ENCODE measurements at regions not wholly inside any gene's neighbourhood (a gene's known extent, or its start where the extent isn't known, plus 50 kb on each side); places are given as distances from the start of the nearest gene placed in this dataset.

DNA sequence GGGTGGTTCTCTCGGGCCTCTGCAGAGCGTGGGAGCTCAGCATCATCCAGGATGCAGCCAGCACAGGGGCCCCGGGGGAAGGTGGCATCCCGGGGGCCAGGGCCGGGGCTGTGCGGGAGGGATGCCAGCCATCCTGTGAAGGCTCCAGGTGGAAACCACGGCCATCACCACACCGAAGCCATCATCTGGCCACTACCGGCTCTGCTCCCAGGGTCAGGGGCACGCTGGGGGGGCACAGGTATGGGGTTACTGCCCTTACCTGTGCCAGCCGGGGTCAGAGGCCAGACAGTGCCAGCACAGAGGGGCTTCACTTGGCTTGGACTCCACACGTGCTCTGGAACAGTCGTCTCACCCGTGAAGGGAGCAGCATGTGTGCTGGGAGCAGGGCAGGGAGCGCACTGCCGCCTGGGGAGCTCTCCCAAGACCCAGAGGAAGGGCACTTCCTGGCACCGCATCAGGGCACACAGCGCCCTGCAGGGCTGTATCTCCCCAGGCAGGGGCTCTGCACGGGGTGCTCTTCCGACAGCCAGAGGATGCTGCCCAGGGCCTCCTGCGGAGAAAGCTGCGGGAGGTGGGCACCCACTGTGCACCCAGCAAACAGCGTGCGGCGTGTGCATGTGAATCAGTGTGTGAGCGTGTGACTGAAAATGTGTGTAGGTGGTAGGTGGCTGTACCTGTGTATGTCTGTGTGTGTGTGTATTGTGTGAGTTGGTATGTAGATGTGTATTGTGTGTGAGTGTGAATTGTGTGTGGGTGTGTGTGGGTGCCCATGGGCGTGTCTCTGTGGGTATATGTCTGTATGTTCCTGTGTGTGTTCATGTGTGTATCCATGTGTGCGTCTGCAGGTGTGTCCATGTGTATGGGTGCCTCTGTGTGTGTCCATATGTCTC, 75.0 kb downstream of the PTGR3 start:
- Histone ChIP-seq H3K79me1 (ENCODE audit: low read length) (no peaks in the 10 kb centered on the region), H2BK5ac (ENCODE audit: low read length) (no peak overlapping the region), H3K23ac (ENCODE audit: low read length) (no peak overlapping the region), H3K56ac (ENCODE audit: low read length) (no peak overlapping the region), H3K4me2 (ENCODE audit: low read length) (no peak overlapping the region), H2BK15ac (replicated peaks; ENCODE audit: low read depth) (no peak overlapping the region), H3K4ac (ENCODE audit: low read depth, low read length) (no peak overlapping the region), H3K18ac (ENCODE audit: low read length) (no peak overlapping the region), H3K4me1 (ENCODE audit: control insufficient read depth, low read depth, low read length) (no peaks in the 10 kb centered on the region), H3K9ac (ENCODE audit: low read length) (no peak overlapping the region), H3K27me3 (ENCODE audit: insufficient read depth, low read length, poor library complexity) (no peaks in the 10 kb centered on the region), H2BK120ac (ENCODE audit: low read depth, low read length) (no peak overlapping the region), H4K5ac (ENCODE audit: low read length) (no peak overlapping the region), H3K36me3 (ENCODE audit: control insufficient read depth, insufficient read depth, low read length) (no peaks in the 10 kb centered on the region), H3K27ac (ENCODE audit: low read depth, low read length) (no peak overlapping the region), H4K8ac (ENCODE audit: low read depth, low read length) (no peak overlapping the region), H3K4me3 (ENCODE audit: low read length) (no peak overlapping the region), H2AK5ac (ENCODE audit: low read length) (no peak overlapping the region), H3K79me2 (ENCODE audit: control insufficient read depth, insufficient read depth, low read length) (no peaks in the 10 kb centered on the region)
- WGBS (ENCODE audit: extremely low coverage, insufficient coverage, low lambda C conversion rate), result no CpG with 5 or more reads among the region's 28 CpGs
- DNase-seq, result no peak

- H2BK5ac ChIP-seq (ENCODE audit: low read length), result no peak overlapping the region
- H3K23ac ChIP-seq (ENCODE audit: low read length), result no peak overlapping the region
- H2AK5ac ChIP-seq (ENCODE audit: low read length), result no peak overlapping the region
- no peak overlapping the region for H2BK15ac ChIP-seq (replicated peaks; ENCODE audit: low read depth)
- H3K18ac ChIP-seq (ENCODE audit: low read length), result no peak overlapping the region
- H3K79me2 ChIP-seq (ENCODE audit: control insufficient read depth, insufficient read depth, low read length), result no peaks in the 10 kb centered on the region
- WGBS (ENCODE audit: extremely low coverage, insufficient coverage, low lambda C conversion rate), result no CpG with 5 or more reads among the region's 13 CpGs
- no peak overlapping the region for H3K9ac ChIP-seq (ENCODE audit: low read length)
- DNase-seq, result no peak
- no peaks in the 10 kb centered on the region for H3K27me3 ChIP-seq (ENCODE audit: insufficient read depth, low read length, poor library complexity)
- no peaks in the 10 kb centered on the region for H3K36me3 ChIP-seq (ENCODE audit: control insufficient read depth, insufficient read depth, low read length)
- H2BK120ac ChIP-seq (ENCODE audit: low read depth, low read length), result no peak overlapping the region
- no peak overlapping the region for H3K27ac ChIP-seq (ENCODE audit: low read depth, low read length)
- H4K8ac ChIP-seq (ENCODE audit: low read depth, low read length), result no peak overlapping the region
- no peak overlapping the region for H3K4ac ChIP-seq (ENCODE audit: low read depth, low read length)
- H3K79me1 ChIP-seq (ENCODE audit: low read length), result no peaks in the 10 kb centered on the region
- no peak overlapping the region for H3K4me2 ChIP-seq (ENCODE audit: low read length)
- no peaks in the 10 kb centered on the region for H3K4me1 ChIP-seq (ENCODE audit: control insufficient read depth, low read depth, low read length)
- no peak overlapping the region for H4K5ac ChIP-seq (ENCODE audit: low read length)
- no peak overlapping the region for H3K56ac ChIP-seq (ENCODE audit: low read length)
- no peak overlapping the region for H3K4me3 ChIP-seq (ENCODE audit: low read length)
These were observed 75.9 kb downstream of the PTGR3 start for GRCh38 chr18:75132931-75133525.

- no peaks in the 10 kb centered on the region for H3K36me3 ChIP-seq (ENCODE audit: control insufficient read depth, insufficient read depth, low read length)
- no peak overlapping the region for H2BK120ac ChIP-seq (ENCODE audit: low read depth, low read length)
- no peak overlapping the region for H4K5ac ChIP-seq (ENCODE audit: low read length)
- no peak overlapping the region for H3K56ac ChIP-seq (ENCODE audit: low read length)
- no peak overlapping the region for H4K8ac ChIP-seq (ENCODE audit: low read depth, low read length)
- H3K4ac ChIP-seq (ENCODE audit: low read depth, low read length), result no peak overlapping the region
- no peaks in the 10 kb centered on the region for H3K4me1 ChIP-seq (ENCODE audit: control insufficient read depth, low read depth, low read length)
- H3K79me2 ChIP-seq (ENCODE audit: control insufficient read depth, insufficient read depth, low read length), result no peaks in the 10 kb centered on the region
- no peak overlapping the region for H3K27ac ChIP-seq (ENCODE audit: low read depth, low read length)
- H2BK15ac ChIP-seq (replicated peaks; ENCODE audit: low read depth), result no peak overlapping the region
- no peaks in the 10 kb centered on the region for H3K79me1 ChIP-seq (ENCODE audit: low read length)
- H2BK5ac ChIP-seq (ENCODE audit: low read length), result no peak overlapping the region
- no peak overlapping the region for H2AK5ac ChIP-seq (ENCODE audit: low read length)
- no peak overlapping the region for H3K18ac ChIP-seq (ENCODE audit: low read length)
- no peak overlapping the region for H3K4me2 ChIP-seq (ENCODE audit: low read length)
- no peak overlapping the region for H3K9ac ChIP-seq (ENCODE audit: low read length)
- no peak for DNase-seq
- H3K4me3 ChIP-seq (ENCODE audit: low read length), result no peak overlapping the region
- WGBS (ENCODE audit: extremely low coverage, insufficient coverage, low lambda C conversion rate), result no CpG with 5 or more reads among the region's 27 CpGs
- no peaks in the 10 kb centered on the region for H3K27me3 ChIP-seq (ENCODE audit: insufficient read depth, low read length, poor library complexity)
- no peak overlapping the region for H3K23ac ChIP-seq (ENCODE audit: low read length)
These were observed 76.7 kb downstream of the PTGR3 start for GRCh38 chr18:75132098-75132870.

DNA sequence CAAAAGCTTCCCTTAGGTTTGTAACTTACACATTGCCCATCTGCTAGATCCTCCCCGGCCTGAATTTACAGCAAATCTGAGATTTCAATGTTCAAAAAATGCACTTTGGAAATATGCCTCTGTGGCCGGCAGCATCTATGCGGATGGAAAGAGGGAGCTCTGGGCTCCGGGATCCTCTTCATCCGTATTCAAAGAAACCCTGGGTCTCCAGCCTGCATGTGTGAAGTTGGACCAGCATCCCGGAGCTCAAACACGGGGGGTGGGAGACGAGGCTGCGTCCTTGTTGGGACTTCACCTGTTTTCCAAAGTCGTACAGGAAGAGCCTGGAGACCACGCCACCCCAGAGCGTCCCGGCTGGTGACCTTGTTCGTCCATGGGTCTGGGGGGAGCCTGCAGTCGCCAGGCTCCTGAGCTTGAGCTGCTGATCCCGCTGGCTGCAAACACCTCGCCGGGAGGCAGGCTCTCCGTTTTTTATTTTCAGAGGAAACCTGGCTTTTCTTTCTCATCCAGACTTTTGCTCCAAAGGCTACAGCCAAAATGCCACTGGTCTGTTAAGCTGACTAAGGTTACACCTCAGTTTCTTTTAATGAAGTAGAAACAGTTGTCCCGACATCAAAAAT, 77.4 kb downstream of the PTGR3 start:
- Histone ChIP-seq H2BK15ac (replicated peaks; ENCODE audit: low read depth) (no peak overlapping the region), H3K23ac (ENCODE audit: low read length) (no peak overlapping the region), H3K4ac (ENCODE audit: low read depth, low read length) (no peak overlapping the region), H4K5ac (ENCODE audit: low read length) (no peak overlapping the region), H3K79me1 (ENCODE audit: low read length) (no peaks in the 10 kb centered on the region), H3K36me3 (ENCODE audit: control insufficient read depth, insufficient read depth, low read length) (no peaks in the 10 kb centered on the region), H3K4me1 (ENCODE audit: control insufficient read depth, low read depth, low read length) (no peaks in the 10 kb centered on the region), H3K4me3 (ENCODE audit: low read length) (no peak overlapping the region), H3K9ac (ENCODE audit: low read length) (no peak overlapping the region), H4K8ac (ENCODE audit: low read depth, low read length) (no peak overlapping the region), H3K27ac (ENCODE audit: low read depth, low read length) (no peak overlapping the region), H3K4me2 (ENCODE audit: low read length) (no peak overlapping the region), H2BK5ac (ENCODE audit: low read length) (no peak overlapping the region), H3K79me2 (ENCODE audit: control insufficient read depth, insufficient read depth, low read length) (no peaks in the 10 kb centered on the region), H3K18ac (ENCODE audit: low read length) (no peak overlapping the region), H2AK5ac (ENCODE audit: low read length) (no peak overlapping the region), H3K27me3 (ENCODE audit: insufficient read depth, low read length, poor library complexity) (no peaks in the 10 kb centered on the region), H3K56ac (ENCODE audit: low read length) (no peak overlapping the region), H2BK120ac (ENCODE audit: low read depth, low read length) (no peak overlapping the region)
- no peak for DNase-seq
- no CpG with 5 or more reads among the region's 20 CpGs for WGBS (ENCODE audit: extremely low coverage, insufficient coverage, low lambda C conversion rate)

GRCh38 chr18:75130591-75131328, 78.2 kb downstream of the PTGR3 start:
- Histone ChIP-seq H3K27me3 (ENCODE audit: insufficient read depth, low read length, poor library complexity) (no peaks in the 10 kb centered on the region), H2AK5ac (ENCODE audit: low read length) (no peak overlapping the region), H3K79me1 (ENCODE audit: low read length) (no peaks in the 10 kb centered on the region), H3K23ac (ENCODE audit: low read length) (no peak overlapping the region), H3K4me2 (ENCODE audit: low read length) (no peak overlapping the region), H2BK120ac (ENCODE audit: low read depth, low read length) (no peak overlapping the region), H3K56ac (ENCODE audit: low read length) (no peak overlapping the region), H3K36me3 (ENCODE audit: control insufficient read depth, insufficient read depth, low read length) (no peaks in the 10 kb centered on the region), H3K9ac (ENCODE audit: low read length) (no peak overlapping the region), H2BK5ac (ENCODE audit: low read length) (no peak overlapping the region), H3K4me3 (ENCODE audit: low read length) (no peak overlapping the region), H4K5ac (ENCODE audit: low read length) (no peak overlapping the region), H3K27ac (ENCODE audit: low read depth, low read length) (no peak overlapping the region), H3K4ac (ENCODE audit: low read depth, low read length) (no peak overlapping the region), H4K8ac (ENCODE audit: low read depth, low read length) (no peak overlapping the region), H3K79me2 (ENCODE audit: control insufficient read depth, insufficient read depth, low read length) (no peaks in the 10 kb centered on the region), H2BK15ac (replicated peaks; ENCODE audit: low read depth) (no peak overlapping the region), H3K4me1 (ENCODE audit: control insufficient read depth, low read depth, low read length) (no peaks in the 10 kb centered on the region), H3K18ac (ENCODE audit: low read length) (no peak overlapping the region)
- no peak for DNase-seq
- WGBS (ENCODE audit: extremely low coverage, insufficient coverage, low lambda C conversion rate), result no CpG with 5 or more reads among the region's 13 CpGs
